Heart left ventricle (tissue), 13 donors: ENCODE measurements at regions not wholly inside any gene's neighbourhood (a gene's known extent, or its start where the extent isn't known, plus 50 kb on each side); places are given as distances from the start of the nearest gene placed in this dataset.

Source experiments
- CTCF ChIP-seq, 12 donors: fragments of 200-600 bp; sonication (generic) in 4 of 12; IDR thresholded peaks; one replicate each; pipeline versions ENCODE4 v1.5.0 to v1.8.0; 2018 to 2022; ENCODE audit warnings: antibody characterized with exemption in 12 of 12, mild to moderate bottlenecking in 5 of 12
- POLR2A ChIP-seq, 2 donors: fragments of 450-650 bp; IDR thresholded peaks; one replicate each; pipeline ENCODE4 v1.6.1; 2017; ENCODE audit warnings: antibody characterized with exemption in 2 of 2, mild to moderate bottlenecking in 2 of 2, moderate library complexity in 2 of 2
- donor health status: ischemic (EF 13 %, LVEDD 7.1; RV severe dilation, severe dysfunction).
- donor health status: DM: no; HTN: yes; CAD: no.
- donor health status: DM: no; HTN: no; CAD: no.
- donor health status: ischemic (EF 25% LVEDD 6.9; RV normal size, moderate dysfunction).
- donor health status: ischemic (EF 25% LVEDD 5.7; RV mildly dilated, moderate dysfunction).
- donor health status: ischemic (EF 35%, LVEDD 5.7; RV mildly dilated, moderate dysfunction).
- donor health status: nonischemic (EF 11% LVEDD 7.7; RV severe dilation, severe dysfunction).
- donor health status: DM: yes; HTN: yes; CAD: no.
- donor health status: PGD.
- donor health status: ischemic (EF 29% LVEDD 5.4; RV normal size, mild dysfunction).
- donor health status: nonischemic (EF 23%, LVEDD 6.1; RV moderate dilation, normal function).

- TF ChIP-seq CTCF (IDR thresholded peaks at IDR 0.05) (no peak), POLR2A (IDR thresholded peaks at IDR 0.05) (no peak)
Observed at GRCh38 chr5:174645677-174646076, 78.7 kb upstream of the MSX2 start.
